ENCODE measurements at regions not wholly inside any gene's neighbourhood (a gene's known extent, or its start where the extent isn't known, plus 50 kb on each side); places are given as distances from the start of the nearest gene placed in this dataset.

GRCh38 chr5:89972901-89973300, 436.7 kb downstream of the CETN3 start:
- H3K4me3 ChIP-seq (ENCODE audit: low read depth, low read length): no peak overlapping the region
- TF ChIP-seq CTCF (IDR thresholded peaks at IDR 0.05; ENCODE audit: low read depth, low read length): no peak
- in situ Hi-C loops (cut with HindIII; ENCODE audit: low sequenced_read_pairs): no loop called here
- DNase-seq (ENCODE audit: low read depth, low spot score): no peak

GRCh38 chr5:89968958-89969381, 440.6 kb downstream of the CETN3 start:
- TF ChIP-seq CTCF (IDR thresholded peaks at IDR 0.05; ENCODE audit: low read depth, low read length): no peak
- in situ Hi-C loops (cut with HindIII; ENCODE audit: low sequenced_read_pairs): no loop called here
- peak; percentile 69 for DNase-seq (ENCODE audit: low read depth, low spot score)
- H3K4me3 ChIP-seq (ENCODE audit: low read depth, low read length): no peak overlapping the region

GRCh38 chr5:89967771-89968444, 441.6 kb downstream of the CETN3 start:
- H3K4me3 ChIP-seq (ENCODE audit: low read depth, low read length): no peak overlapping the region
- peak; percentile 69 for DNase-seq (ENCODE audit: low read depth, low spot score)
- TF ChIP-seq CTCF (IDR thresholded peaks at IDR 0.05; ENCODE audit: low read depth, low read length): no peak
- in situ Hi-C loops (cut with HindIII; ENCODE audit: low sequenced_read_pairs): no loop called here

DNA sequence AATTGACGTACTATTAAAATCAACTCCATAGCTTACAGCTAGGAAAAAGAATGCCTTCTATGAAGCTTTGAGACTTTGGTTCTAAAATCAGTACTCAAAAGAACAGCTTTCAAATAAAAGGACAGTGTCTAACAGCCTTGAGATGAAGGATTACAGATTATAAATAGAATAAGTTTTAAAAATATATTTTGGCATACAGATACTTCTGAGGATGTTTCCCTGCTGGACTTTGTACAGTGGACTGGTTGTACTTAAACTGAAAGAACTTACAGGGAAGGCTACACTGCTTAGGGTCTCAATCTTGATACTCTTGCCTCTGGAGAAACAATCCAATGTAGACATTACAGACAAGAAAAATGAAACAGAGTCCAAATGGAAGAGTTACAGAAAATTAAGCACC, 452.7 kb downstream of the CETN3 start:
- H3K4me3 ChIP-seq (ENCODE audit: low read depth, low read length): no peak overlapping the region
- no peak for TF ChIP-seq CTCF (IDR thresholded peaks at IDR 0.05; ENCODE audit: low read depth, low read length)
- DNase-seq (ENCODE audit: low read depth, low spot score): no peak
- in situ Hi-C loops (cut with HindIII; ENCODE audit: low sequenced_read_pairs): no loop called here

- no peak for DNase-seq (ENCODE audit: low read depth, low spot score)
- H3K4me3 ChIP-seq (ENCODE audit: low read depth, low read length): no peak overlapping the region
- TF ChIP-seq CTCF (IDR thresholded peaks at IDR 0.05; ENCODE audit: low read depth, low read length): no peak
- in situ Hi-C loops (cut with HindIII; ENCODE audit: low sequenced_read_pairs): no loop called here
These were observed 454.6 kb downstream of the CETN3 start for GRCh38 chr5:89954916-89955315.

DNA sequence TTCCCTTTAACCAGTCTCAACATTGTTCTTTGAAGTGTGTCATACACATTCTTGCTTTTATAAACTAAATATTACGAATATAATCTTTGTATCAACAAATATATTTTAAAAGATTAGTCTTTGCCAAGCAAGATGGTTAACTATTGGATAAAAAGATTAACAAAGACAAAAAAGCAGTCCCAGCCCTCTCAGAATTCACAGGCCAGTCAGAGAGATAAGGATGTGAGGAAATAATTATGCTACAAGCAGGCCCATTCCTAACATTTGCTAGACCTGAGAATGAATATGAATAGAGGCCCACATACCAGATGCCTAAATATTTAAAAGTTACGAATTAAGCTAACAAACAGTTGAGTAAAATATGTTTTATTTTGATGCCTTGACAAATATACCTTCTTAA, 457.7 kb downstream of the CETN3 start:
- in situ Hi-C loops (cut with HindIII; ENCODE audit: low sequenced_read_pairs): no loop called here
- DNase-seq (ENCODE audit: low read depth, low spot score): no peak
- no peak overlapping the region for H3K4me3 ChIP-seq (ENCODE audit: low read depth, low read length)
- TF ChIP-seq CTCF (IDR thresholded peaks at IDR 0.05; ENCODE audit: low read depth, low read length): no peak
